Karpas-422 (cell line): ENCODE measurements at regions not wholly inside any gene's neighbourhood (a gene's known extent, or its start where the extent isn't known, plus 50 kb on each side); places are given as distances from the start of the nearest gene placed in this dataset.

Experiments
- DNase-seq: peaks from one replicate; pipeline ENCODE4 v3.0.0-alpha.2; 2015
- H2AFZ ChIP-seq: fragments of 200-600 bp; sonication (generic); 2 replicates; pipeline ENCODE4 v1.6.1; 2014; ENCODE audit warnings: antibody characterized with exemption, low read length, mixed read lengths
- H3K27ac ChIP-seq: fragments of 200-600 bp; sonication (generic); 2 replicates; pipeline ENCODE4 v1.5.1; 2014; ENCODE audit warnings: mild to moderate bottlenecking, low read length, moderate library complexity
- H3K27me3 ChIP-seq: fragments of 200-600 bp; sonication (generic); 2 replicates; pipeline ENCODE4 v1.6.1; 2014; ENCODE audit warnings: low read length, mixed read lengths
- H3K36me3 ChIP-seq: fragments of 200-600 bp; sonication (generic); 2 replicates; pipeline ENCODE4 v1.6.1; 2014; ENCODE audit warnings: low read length, mixed read lengths; ENCODE audit not compliant: insufficient read depth
- H3K4me1 ChIP-seq: fragments of 200-600 bp; sonication (generic); 2 replicates; pipeline ENCODE4 v1.6.1; 2014; ENCODE audit warnings: mild to moderate bottlenecking, low read length, mixed read lengths
- H3K4me2 ChIP-seq: fragments of 200-600 bp; sonication (generic); 2 replicates; pipeline ENCODE4 v1.6.1; 2014; ENCODE audit warnings: low read length, low read depth, mild to moderate bottlenecking; ENCODE audit not compliant: poor library complexity, severe bottlenecking
- H3K4me3 ChIP-seq: fragments of 200-600 bp; sonication (generic); 2 replicates; pipeline ENCODE4 v1.5.1; 2014; ENCODE audit warnings: mild to moderate bottlenecking, antibody characterized with exemption, low read length, mixed read lengths
- H3K79me2 ChIP-seq: fragments of 200-600 bp; sonication (generic); 2 replicates; pipeline ENCODE4 v1.6.1; 2014; ENCODE audit warnings: mild to moderate bottlenecking, low read length, mixed read lengths
- H3K9ac ChIP-seq: fragments of 200-600 bp; sonication (generic); 2 replicates; pipeline ENCODE4 v1.6.0; 2014; ENCODE audit warnings: low read length
- H3K9me2 ChIP-seq: fragments of 200-600 bp; sonication (generic), shearing (Covaris generic); replicated peaks from 2 replicates; pipeline ENCODE4 v1.6.0; 2014; ENCODE audit warnings: mild to moderate bottlenecking, low read length, moderate library complexity; ENCODE audit not compliant: insufficient read depth
- H3K9me3 ChIP-seq: fragments of 300-700, 200-600 bp; sonication (generic); 2 replicates; pipeline ENCODE4 v1.6.1; 2014; ENCODE audit warnings: low read length, mixed read lengths
- H4K20me1 ChIP-seq: fragments of 200-600 bp; sonication (generic); 2 replicates; pipeline ENCODE4 v1.6.1; 2014; ENCODE audit warnings: mild to moderate bottlenecking, antibody characterized with exemption, low read length, low read depth; ENCODE audit not compliant: insufficient read depth

DNA sequence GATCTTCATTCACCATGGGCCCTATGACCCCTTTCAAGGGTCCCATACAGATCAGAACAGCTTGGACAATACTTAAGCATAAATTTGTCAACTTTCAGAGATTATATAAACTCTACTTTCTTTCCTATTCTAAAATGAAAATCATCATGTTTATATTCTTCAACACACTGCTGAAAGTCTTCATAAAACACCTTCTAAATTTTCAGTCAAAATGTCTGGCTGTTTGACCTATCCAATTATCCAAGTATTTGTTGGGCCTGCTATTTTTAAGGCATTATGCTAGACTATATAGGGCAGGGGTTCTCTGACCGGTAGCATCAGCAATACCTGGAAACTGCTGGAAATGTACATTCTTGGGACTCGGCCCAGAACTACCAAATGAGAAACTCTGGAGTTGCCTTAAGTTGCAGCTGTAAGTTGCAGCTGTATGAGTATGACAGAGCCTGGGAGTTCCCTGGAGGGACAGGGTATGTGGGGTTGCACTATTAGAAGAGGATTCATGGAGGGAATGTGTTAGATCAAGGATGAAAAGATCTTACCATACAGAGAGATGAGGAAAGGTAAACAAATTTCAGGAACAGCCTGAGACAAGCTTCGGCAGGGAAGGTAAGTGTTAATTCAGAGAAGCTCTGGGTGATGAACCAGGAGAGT is 293.0 kb downstream of the ADGB start:
- no peak for DNase-seq
- H3K27ac ChIP-seq: no peak overlapping the region
- no peak overlapping the region for H3K4me3 ChIP-seq
- no peaks in the 10 kb centered on the region for H4K20me1 ChIP-seq
- no peak overlapping the region for H3K4me2 ChIP-seq
- H2AFZ ChIP-seq: no peak overlapping the region
- H3K9me3 ChIP-seq: no peaks in the 10 kb centered on the region
- no peaks in the 10 kb centered on the region for H3K79me2 ChIP-seq
- H3K4me1 ChIP-seq: no peaks in the 10 kb centered on the region; the same call in none of the 2 replicates
- H3K9ac ChIP-seq: no peak overlapping the region
- H3K27me3 ChIP-seq: no peaks in the 10 kb centered on the region
- H3K36me3 ChIP-seq: no peaks in the 10 kb centered on the region
- no peaks in the 10 kb centered on the region for H3K9me2 ChIP-seq

- Histone ChIP-seq H3K27ac (no peak overlapping the region), H3K4me1 (no peaks in the 10 kb centered on the region; the same call in 1 of the 2 replicates), H3K9me2 (no peaks in the 10 kb centered on the region), H3K4me2 (no peak overlapping the region), H4K20me1 (no peaks in the 10 kb centered on the region), H3K36me3 (no peaks in the 10 kb centered on the region), H3K27me3 (no peaks in the 10 kb centered on the region), H3K79me2 (no peaks in the 10 kb centered on the region), H3K9me3 (no peaks in the 10 kb centered on the region), H3K4me3 (no peak overlapping the region), H3K9ac (no peak overlapping the region), H2AFZ (no peak overlapping the region)
- DNase-seq: no peak
Measured at GRCh38 chr6:146892283-146892612, 293.5 kb downstream of the ADGB start.

DNA sequence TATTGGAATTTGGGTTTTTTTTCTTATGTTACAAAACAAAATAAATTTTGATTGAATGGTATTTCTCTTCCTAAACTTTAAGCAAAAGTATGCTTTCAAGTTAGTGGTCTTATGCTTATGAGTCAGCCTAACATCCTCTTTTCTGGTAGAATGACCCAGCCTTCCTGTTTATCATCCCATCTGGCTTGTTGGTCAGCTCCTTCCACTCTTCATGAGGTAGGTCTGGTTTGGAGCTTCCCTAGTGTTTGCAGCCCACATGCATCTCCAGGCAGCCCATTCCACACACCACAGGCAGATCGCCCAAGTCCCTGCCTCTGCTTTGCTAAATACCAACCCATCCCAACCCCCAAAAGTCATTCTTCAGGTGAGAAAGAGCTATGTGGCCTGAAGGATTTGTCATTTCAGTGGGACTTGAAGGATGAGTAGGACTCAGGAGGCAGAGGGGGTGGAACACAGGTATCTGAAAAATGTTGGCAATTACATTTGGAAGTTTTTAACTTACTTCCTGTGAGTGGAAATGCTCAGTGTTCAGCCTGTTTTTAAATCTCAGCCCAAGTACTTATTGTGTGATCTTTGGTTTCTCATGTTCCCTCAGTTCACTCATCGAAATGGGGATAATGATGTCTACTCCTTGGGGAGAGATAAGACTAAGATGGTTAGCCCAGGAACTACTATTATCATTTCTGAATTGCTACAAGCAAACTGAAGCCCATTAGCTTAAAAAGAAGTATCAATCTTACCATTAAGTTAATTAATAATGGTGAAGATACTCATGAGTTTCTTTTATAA is 294.0 kb downstream of the ADGB start:
- no peak overlapping the region for H3K9ac ChIP-seq
- no peaks in the 10 kb centered on the region for H3K36me3 ChIP-seq
- H3K27ac ChIP-seq: no peak overlapping the region
- no peaks in the 10 kb centered on the region for H4K20me1 ChIP-seq
- DNase-seq: no peak
- no peaks in the 10 kb centered on the region for H3K27me3 ChIP-seq
- H3K9me2 ChIP-seq: no peaks in the 10 kb centered on the region
- H3K4me1 ChIP-seq: no peaks in the 10 kb centered on the region
- no peaks in the 10 kb centered on the region for H3K79me2 ChIP-seq
- no peaks in the 10 kb centered on the region for H3K9me3 ChIP-seq
- H3K4me3 ChIP-seq: no peak overlapping the region
- H2AFZ ChIP-seq: no peak overlapping the region
- no peak overlapping the region for H3K4me2 ChIP-seq

- H3K4me1 ChIP-seq: no peaks in the 10 kb centered on the region
- no peak for DNase-seq
- no peak overlapping the region for H2AFZ ChIP-seq
- no peaks in the 10 kb centered on the region for H3K36me3 ChIP-seq
- H3K27me3 ChIP-seq: no peaks in the 10 kb centered on the region
- H3K27ac ChIP-seq: no peak overlapping the region
- no peaks in the 10 kb centered on the region for H3K9me3 ChIP-seq
- no peaks in the 10 kb centered on the region for H3K79me2 ChIP-seq
- no peak overlapping the region for H3K4me3 ChIP-seq
- no peak overlapping the region for H3K9ac ChIP-seq
- no peaks in the 10 kb centered on the region for H4K20me1 ChIP-seq
- H3K9me2 ChIP-seq: no peaks in the 10 kb centered on the region
- H3K4me2 ChIP-seq: no peak overlapping the region
Measured at GRCh38 chr6:146893690-146894089, 294.9 kb downstream of the ADGB start.

DNA sequence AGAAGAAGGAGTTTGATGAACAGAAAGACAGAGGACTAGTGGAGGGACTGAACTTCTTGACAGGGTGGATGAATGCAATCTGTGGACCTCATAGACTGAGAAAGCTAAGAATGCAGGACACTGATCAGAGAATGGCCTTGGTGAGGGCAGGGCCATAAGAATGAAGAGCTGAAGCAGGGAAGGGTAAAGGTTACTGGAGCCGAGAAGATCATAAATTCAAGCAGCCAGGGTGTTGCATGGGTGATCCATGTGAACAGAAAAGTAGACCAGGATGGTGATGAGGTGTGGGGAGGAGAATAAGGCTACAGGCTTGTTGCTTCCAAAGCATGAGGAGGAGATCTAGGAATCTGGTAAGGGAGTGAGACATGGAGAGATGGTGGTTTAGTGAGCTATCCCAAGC is 295.9 kb downstream of the ADGB start:
- H3K4me3 ChIP-seq: no peak overlapping the region
- no peak overlapping the region for H3K9ac ChIP-seq
- no peaks in the 10 kb centered on the region for H4K20me1 ChIP-seq
- H3K4me1 ChIP-seq: no peaks in the 10 kb centered on the region
- no peaks in the 10 kb centered on the region for H3K27me3 ChIP-seq
- no peaks in the 10 kb centered on the region for H3K9me2 ChIP-seq
- no peak for DNase-seq
- H3K4me2 ChIP-seq: no peak overlapping the region
- no peak overlapping the region for H2AFZ ChIP-seq
- no peaks in the 10 kb centered on the region for H3K9me3 ChIP-seq
- H3K79me2 ChIP-seq: no peaks in the 10 kb centered on the region
- H3K36me3 ChIP-seq: no peaks in the 10 kb centered on the region
- H3K27ac ChIP-seq: no peak overlapping the region

GRCh38 chr6:146895101-146895771 is 296.5 kb downstream of the ADGB start:
- no peak overlapping the region for H2AFZ ChIP-seq

GRCh38 chr6:146895772-146896061 is 296.9 kb downstream of the ADGB start:
- Histone ChIP-seq H3K9me3 (no peaks in the 10 kb centered on the region), H3K79me2 (no peaks in the 10 kb centered on the region), H3K36me3 (no peaks in the 10 kb centered on the region), H3K9ac (no peak overlapping the region), H4K20me1 (no peaks in the 10 kb centered on the region), H3K4me2 (no peak overlapping the region), H3K9me2 (no peaks in the 10 kb centered on the region), H3K4me1 (no peaks in the 10 kb centered on the region), H2AFZ (no peak overlapping the region), H3K4me3 (no peak overlapping the region), H3K27ac (no peak overlapping the region), H3K27me3 (no peaks in the 10 kb centered on the region)
- DNase-seq: no peak

More at GRCh38 chr6:146895101-146895771, 296.5 kb downstream of the ADGB start:
- Histone ChIP-seq H3K4me2 (no peak overlapping the region), H3K27me3 (no peaks in the 10 kb centered on the region), H3K4me3 (no peak overlapping the region), H3K4me1 (no peaks in the 10 kb centered on the region), H3K9ac (no peak overlapping the region), H3K27ac (no peak overlapping the region), H3K9me3 (no peaks in the 10 kb centered on the region), H4K20me1 (no peaks in the 10 kb centered on the region), H3K36me3 (no peaks in the 10 kb centered on the region), H3K79me2 (no peaks in the 10 kb centered on the region), H3K9me2 (no peaks in the 10 kb centered on the region)
- no peak for DNase-seq

DNA sequence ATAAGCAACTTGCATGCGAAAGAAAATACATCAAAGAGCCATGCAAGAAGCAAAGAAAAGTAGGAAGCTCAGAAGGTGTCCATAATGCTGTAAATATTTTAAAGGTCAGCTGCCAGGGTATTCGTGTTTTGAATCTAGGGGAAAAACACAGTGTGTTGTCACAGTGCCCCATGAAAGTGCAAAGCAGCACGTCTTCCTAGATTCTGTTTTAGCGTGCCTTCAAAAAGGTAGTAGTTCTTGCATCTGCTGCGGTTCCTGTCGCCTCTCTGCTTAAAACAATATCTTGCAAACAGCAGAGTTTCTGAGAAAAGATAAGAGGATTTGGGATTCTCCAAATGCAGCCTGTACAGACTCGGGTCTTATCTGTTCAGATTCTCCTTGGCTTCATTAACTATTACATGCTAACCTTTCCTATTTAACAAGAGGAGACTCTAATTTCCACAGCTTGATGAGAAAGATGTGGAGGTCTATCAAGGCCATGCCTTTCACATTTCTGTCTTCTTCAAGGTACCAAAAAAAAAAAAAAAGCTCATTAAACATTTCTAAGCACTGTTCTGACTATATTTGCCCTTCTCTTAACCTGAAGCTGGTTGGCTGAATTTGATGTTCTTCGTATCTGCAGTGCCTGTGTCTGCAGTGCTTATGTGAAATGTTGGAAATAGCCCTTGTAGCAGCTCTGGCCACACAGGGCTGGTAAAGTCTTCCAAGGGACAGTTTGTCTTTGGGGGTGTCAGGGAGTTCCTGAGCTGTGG is 297.5 kb downstream of the ADGB start:
- Histone ChIP-seq H3K9me3 (no peaks in the 10 kb centered on the region), H3K27ac (no peak overlapping the region), H3K27me3 (no peaks in the 10 kb centered on the region), H3K79me2 (no peaks in the 10 kb centered on the region), H3K4me1 (no peaks in the 10 kb centered on the region), H4K20me1 (no peaks in the 10 kb centered on the region), H3K4me2 (no peak overlapping the region), H3K9me2 (no peaks in the 10 kb centered on the region), H2AFZ (no peak overlapping the region), H3K9ac (no peak overlapping the region), H3K36me3 (no peaks in the 10 kb centered on the region), H3K4me3 (no peak overlapping the region)
- no peak for DNase-seq
